SK-N-SH treated with all-trans-retinoic acid at 6 μM for 48 hours (cell line): ENCODE measurements at regions not wholly inside any gene's neighbourhood (a gene's known extent, or its start where the extent isn't known, plus 50 kb on each side); places are given as distances from the start of the nearest gene placed in this dataset.
A peak's percentile ranks its signal among the peaks of the same experiment; 100 is the strongest.

Experiments used
- ATAC-seq: fragments of 200-7000 bp; cut with Tn5 transposase; 3 replicates; pipeline ENCODE4 v1.9.1; 2020; ENCODE audit warnings: mild to moderate bottlenecking, moderate library complexity
- ARNTL ChIP-seq: fragments of 450-650 bp; formaldehyde crosslinking; IDR thresholded peaks from 2 replicates; pipeline ENCODE4 v1.5.0; 2020; ENCODE audit warnings: low read depth, mild to moderate bottlenecking, moderate library complexity, borderline replicate concordance
- CREB5 ChIP-seq: fragments of 250-450 bp; sonication (Bioruptor Pico); IDR thresholded peaks from 2 replicates; pipeline ENCODE4 v1.5.1; 2020; ENCODE audit warnings: low read depth, mild to moderate bottlenecking, moderate library complexity
- CSDC2 ChIP-seq: fragments of 250-450 bp; sonication (Bioruptor Pico); IDR thresholded peaks from 2 replicates; pipeline ENCODE4 v1.5.0; 2020; ENCODE audit warnings: mild to moderate bottlenecking, moderate library complexity
- ESRRG ChIP-seq: fragments of 250-450 bp; sonication (Bioruptor Pico); IDR thresholded peaks from 2 replicates; pipeline ENCODE4 v1.6.1; 2021; ENCODE audit warnings: mild to moderate bottlenecking
- GLIS3 ChIP-seq: fragments of 250-450 bp; sonication (Bioruptor Pico); IDR thresholded peaks from 2 replicates; pipeline ENCODE4 v1.5.0; 2020; ENCODE audit warnings: mild to moderate bottlenecking, moderate library complexity
- ISL1 ChIP-seq: fragments of 250-450 bp; sonication (Bioruptor Pico); IDR thresholded peaks from 2 replicates; pipeline ENCODE4 v2.1.2; 2022; ENCODE audit warnings: mild to moderate bottlenecking, moderate library complexity
- OSR1 ChIP-seq: fragments of 250-450 bp; sonication (Bioruptor Pico); IDR thresholded peaks from 2 replicates; pipeline ENCODE4 v1.8.0; 2022; ENCODE audit warnings: moderate library complexity, mild to moderate bottlenecking, inconsistent platforms
- PATZ1 ChIP-seq: fragments of 250-450 bp; sonication (Bioruptor Pico); IDR thresholded peaks from 2 replicates; pipeline ENCODE4 v1.8.0; 2020; ENCODE audit warnings: mild to moderate bottlenecking, moderate library complexity, borderline replicate concordance
- POU6F1 ChIP-seq: fragments of 250-450 bp; sonication (Bioruptor Pico); IDR thresholded peaks from 2 replicates; pipeline ENCODE4 v1.8.0; 2021; ENCODE audit warnings: low read depth, mild to moderate bottlenecking, moderate library complexity, borderline replicate concordance
- PPARA ChIP-seq: fragments of 250-450 bp; sonication (Bioruptor Pico); IDR thresholded peaks from 2 replicates; pipeline ENCODE4 v1.5.0; 2020; ENCODE audit warnings: mild to moderate bottlenecking, borderline replicate concordance
- RARB ChIP-seq: fragments of 250-450 bp; sonication (Bioruptor Pico); IDR thresholded peaks from 2 replicates; pipeline ENCODE4 v1.8.0; 2021; ENCODE audit warnings: mild to moderate bottlenecking, moderate library complexity
- SNAI2 ChIP-seq: fragments of 250-450 bp; sonication (Bioruptor Pico); IDR thresholded peaks from 2 replicates; pipeline ENCODE4 v1.5.0; 2020; ENCODE audit warnings: mild to moderate bottlenecking, moderate library complexity
- TCF4 ChIP-seq: fragments of 250-450 bp; sonication (Bioruptor Pico); IDR thresholded peaks from 2 replicates; pipeline ENCODE4 v1.8.0; 2021; ENCODE audit warnings: mild to moderate bottlenecking, moderate library complexity, borderline replicate concordance
- TOX ChIP-seq: fragments of 250-450 bp; sonication (Bioruptor Pico); IDR thresholded peaks from 2 replicates; pipeline ENCODE4 v1.8.0; 2021; ENCODE audit warnings: mild to moderate bottlenecking, moderate library complexity, borderline replicate concordance
- TSHZ2 ChIP-seq: fragments of 250-450 bp; sonication (Bioruptor Pico); IDR thresholded peaks from 2 replicates; pipeline ENCODE4 v1.5.0; 2020; ENCODE audit warnings: mild to moderate bottlenecking, moderate library complexity
- ZFP3 ChIP-seq: fragments of 250-450 bp; sonication (Bioruptor Pico); IDR thresholded peaks from 2 replicates; pipeline ENCODE4 v1.5.0; 2020; ENCODE audit warnings: mild to moderate bottlenecking, moderate library complexity
- ZFP30 ChIP-seq: fragments of 450-650 bp; formaldehyde crosslinking; IDR thresholded peaks from 2 replicates; pipeline ENCODE4 v1.5.0; 2022; ENCODE audit warnings: mild to moderate bottlenecking, moderate library complexity
- ZNF565 ChIP-seq: fragments of 450-650 bp; formaldehyde crosslinking; conservative IDR thresholded peaks from 2 replicates; pipeline ENCODE4 v1.5.0; 2020; ENCODE audit warnings: low read depth, mild to moderate bottlenecking, moderate library complexity
- ZNF8 ChIP-seq: fragments of 450-650 bp; formaldehyde crosslinking; IDR thresholded peaks from 2 replicates; pipeline ENCODE4 v1.5.0; 2020; ENCODE audit warnings: mild to moderate bottlenecking, moderate library complexity

- no peak for ATAC-seq
- no peak for TF ChIP-seq ZFP3 (CRISPR knock-in tag)
- TF ChIP-seq ISL1, result no peak
- TF ChIP-seq SNAI2, result no peak
- no peak for TF ChIP-seq TSHZ2
- TF ChIP-seq TOX (CRISPR knock-in tag), result no peak
- TF ChIP-seq POU6F1 (CRISPR knock-in tag), result no peak
- no peak for TF ChIP-seq ESRRG (CRISPR knock-in tag)
- no peak for TF ChIP-seq ZFP30 (CRISPR knock-in tag)
- no peak for TF ChIP-seq ZNF565 (CRISPR knock-in tag)
- TF ChIP-seq PPARA (CRISPR knock-in tag), result no peak
- no peak for TF ChIP-seq GLIS3 (CRISPR knock-in tag)
- TF ChIP-seq PATZ1 (CRISPR knock-in tag), result no peak
- no peak for TF ChIP-seq ARNTL (CRISPR knock-in tag)
Observed at GRCh38 chr3:168622795-168623194, 527.1 kb upstream of the GOLIM4 start.

GRCh38 chr3:168620854-168621253 is 525.1 kb upstream of the GOLIM4 start:
- TF ChIP-seq CSDC2 (CRISPR knock-in tag), result no peak
- no peak for TF ChIP-seq TCF4 (CRISPR knock-in tag)
- TF ChIP-seq SNAI2, result no peak
- no peak for TF ChIP-seq ZFP3 (CRISPR knock-in tag)
- no peak for TF ChIP-seq CREB5 (CRISPR knock-in tag)
- TF ChIP-seq ESRRG (CRISPR knock-in tag), result no peak
- TF ChIP-seq ARNTL (CRISPR knock-in tag), result no peak
- no peak for TF ChIP-seq TSHZ2
- no peak for TF ChIP-seq RARB
- ATAC-seq, result peak; percentile 88

GRCh38 chr3:168618827-168619470 is 523.2 kb upstream of the GOLIM4 start:
- ATAC-seq, result no peak
- no peak for TF ChIP-seq POU6F1 (CRISPR knock-in tag)
- no peak for TF ChIP-seq ZNF565 (CRISPR knock-in tag)
- TF ChIP-seq ZFP30 (CRISPR knock-in tag), result no peak
- TF ChIP-seq ZNF8 (CRISPR knock-in tag), result no peak
- TF ChIP-seq SNAI2, result no peak
- TF ChIP-seq ZFP3 (CRISPR knock-in tag), result no peak
- no peak for TF ChIP-seq ESRRG (CRISPR knock-in tag)
- no peak for TF ChIP-seq OSR1 (CRISPR knock-in tag)
- no peak for TF ChIP-seq GLIS3 (CRISPR knock-in tag)
- TF ChIP-seq RARB, result no peak
- no peak for TF ChIP-seq PATZ1 (CRISPR knock-in tag)
- TF ChIP-seq CSDC2 (CRISPR knock-in tag), result no peak
